Ramos (cell line): ENCODE measurements at regions not wholly inside any gene's neighbourhood (a gene's known extent, or its start where the extent isn't known, plus 50 kb on each side); places are given as distances from the start of the nearest gene placed in this dataset.

Experiments
- in situ Hi-C: fragments of 300-500 bp; cut with MboI; formaldehyde crosslinking; loops from one replicate; pipeline ENCODE4 v1.14.3; 2022; ENCODE audit warnings: low sequenced_read_pairs; ENCODE audit not compliant: unreplicated experiment

DNA sequence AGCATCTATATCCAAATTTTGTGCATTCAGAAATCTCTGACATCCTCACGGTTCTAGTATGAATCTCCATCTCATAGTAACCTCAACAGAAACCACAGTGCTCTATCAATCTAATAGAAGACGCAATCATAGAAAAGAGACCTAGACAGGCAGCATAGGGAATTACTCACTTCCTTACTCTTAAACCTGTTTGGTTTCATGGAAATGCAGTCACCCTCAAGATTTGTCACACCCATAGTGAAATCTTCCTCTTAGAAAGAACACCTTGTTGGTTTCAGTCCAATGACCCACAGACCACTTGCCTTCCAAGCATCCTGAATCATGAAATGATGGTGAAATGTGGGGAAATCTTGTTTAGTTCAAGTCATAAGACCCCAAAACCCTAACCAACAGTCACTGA lies 166.1 kb upstream of the PRDM1 start:
- in situ Hi-C loops = no loop called here

- in situ Hi-C loops = no loop called here
Measured at GRCh38 chr6:105917038-105917695, 169.0 kb upstream of the PRDM1 start.

DNA sequence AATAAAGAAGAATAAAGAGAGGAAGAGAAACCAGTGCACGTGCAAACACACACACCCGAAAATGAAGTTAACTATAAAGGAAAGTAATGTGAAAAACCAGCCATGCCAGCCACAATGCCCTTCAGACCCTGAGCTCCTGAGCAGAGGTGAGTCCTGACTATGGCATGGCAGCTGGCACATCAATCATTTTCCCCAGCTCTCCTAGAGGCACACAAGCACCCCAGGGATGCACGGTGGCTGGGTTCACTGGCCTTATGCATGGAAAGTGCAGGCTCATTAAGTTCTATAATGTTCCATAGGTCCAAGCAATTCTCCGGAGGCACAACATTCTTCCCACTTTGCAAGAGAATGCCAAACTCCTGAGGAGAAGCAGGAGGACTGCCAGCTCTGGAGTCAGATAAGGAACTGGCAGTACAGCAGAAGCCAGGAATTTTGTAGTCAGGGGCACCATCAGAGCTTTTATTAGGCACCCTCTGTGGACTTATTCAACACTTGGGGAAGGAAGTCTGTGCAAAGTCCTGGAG lies 175.0 kb upstream of the PRDM1 start:
- in situ Hi-C loops = no loop called here

- in situ Hi-C loops = no loop called here
Measured at GRCh38 chr6:105909106-105909505, 177.0 kb upstream of the PRDM1 start.

- in situ Hi-C loops = no loop called here
Measured at GRCh38 chr6:105907991-105908390, 178.1 kb upstream of the PRDM1 start.

DNA sequence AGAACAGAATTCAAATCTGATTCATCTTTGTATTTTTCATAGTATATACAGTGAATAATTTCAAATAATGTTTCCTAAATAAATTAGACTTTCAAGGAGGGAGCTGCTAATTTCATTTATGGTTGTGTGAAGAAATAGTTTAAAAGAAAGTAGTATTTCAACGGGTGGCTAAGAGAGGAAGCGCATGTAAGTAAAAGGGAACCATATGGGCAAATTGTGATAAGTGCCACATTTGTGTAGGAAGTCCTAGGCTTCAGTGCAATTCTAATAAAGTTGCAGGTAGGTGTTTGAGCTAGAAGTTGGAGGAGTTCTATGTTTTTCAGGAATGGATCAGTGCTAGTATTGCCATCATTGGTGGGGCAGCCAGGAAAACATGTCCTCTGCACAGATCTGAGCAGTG lies 178.8 kb upstream of the PRDM1 start:
- in situ Hi-C loops = no loop called here

DNA sequence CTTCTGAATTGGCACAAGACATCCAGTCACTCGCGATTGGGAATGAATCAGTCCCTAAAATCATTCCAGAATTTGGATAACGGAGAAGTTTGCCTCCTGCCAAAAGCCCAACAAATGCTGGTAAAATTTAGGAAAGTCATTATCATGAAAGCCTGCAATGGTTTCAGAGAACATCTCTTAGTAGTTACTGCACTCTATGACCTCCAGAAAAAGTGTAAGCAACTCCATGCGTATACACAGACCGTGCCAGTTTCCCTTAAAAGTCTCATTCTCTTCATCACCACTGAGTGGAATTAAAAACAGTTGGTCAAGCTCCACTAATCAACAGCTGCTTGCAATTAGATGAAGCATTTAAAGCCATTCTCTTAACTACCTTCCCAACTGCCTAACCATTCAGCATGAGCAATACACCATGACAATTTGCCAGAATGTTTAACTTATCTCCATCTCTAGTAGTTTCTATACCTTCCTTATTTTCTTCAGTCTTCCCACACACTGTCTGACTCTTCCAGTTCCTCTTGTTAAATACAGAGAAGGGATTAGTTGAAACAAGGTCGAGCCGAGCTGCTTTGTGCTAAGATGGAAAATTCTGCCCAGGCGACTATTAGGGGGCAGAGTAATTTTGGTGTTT lies 183.6 kb upstream of the PRDM1 start:
- in situ Hi-C loops = no loop called here

DNA sequence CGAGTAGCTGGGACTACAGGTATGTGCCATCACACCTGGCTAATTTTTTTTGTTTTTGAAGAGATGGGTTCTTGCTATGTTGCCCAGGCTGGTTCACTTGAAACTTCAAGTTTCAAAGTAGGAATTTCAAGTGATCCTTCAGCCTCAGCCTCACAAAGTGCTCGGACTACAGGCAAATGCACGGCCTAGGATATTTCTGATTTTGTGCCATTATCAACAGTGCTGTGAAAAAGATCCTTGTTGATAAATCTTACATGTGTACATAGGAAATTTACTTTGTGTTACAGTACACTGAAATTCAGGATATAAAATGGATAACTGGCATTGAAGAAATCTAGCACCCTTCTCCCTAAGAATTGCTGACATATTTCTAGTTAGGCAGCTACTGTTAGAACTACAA lies 184.6 kb upstream of the PRDM1 start:
- in situ Hi-C loops = no loop called here

DNA sequence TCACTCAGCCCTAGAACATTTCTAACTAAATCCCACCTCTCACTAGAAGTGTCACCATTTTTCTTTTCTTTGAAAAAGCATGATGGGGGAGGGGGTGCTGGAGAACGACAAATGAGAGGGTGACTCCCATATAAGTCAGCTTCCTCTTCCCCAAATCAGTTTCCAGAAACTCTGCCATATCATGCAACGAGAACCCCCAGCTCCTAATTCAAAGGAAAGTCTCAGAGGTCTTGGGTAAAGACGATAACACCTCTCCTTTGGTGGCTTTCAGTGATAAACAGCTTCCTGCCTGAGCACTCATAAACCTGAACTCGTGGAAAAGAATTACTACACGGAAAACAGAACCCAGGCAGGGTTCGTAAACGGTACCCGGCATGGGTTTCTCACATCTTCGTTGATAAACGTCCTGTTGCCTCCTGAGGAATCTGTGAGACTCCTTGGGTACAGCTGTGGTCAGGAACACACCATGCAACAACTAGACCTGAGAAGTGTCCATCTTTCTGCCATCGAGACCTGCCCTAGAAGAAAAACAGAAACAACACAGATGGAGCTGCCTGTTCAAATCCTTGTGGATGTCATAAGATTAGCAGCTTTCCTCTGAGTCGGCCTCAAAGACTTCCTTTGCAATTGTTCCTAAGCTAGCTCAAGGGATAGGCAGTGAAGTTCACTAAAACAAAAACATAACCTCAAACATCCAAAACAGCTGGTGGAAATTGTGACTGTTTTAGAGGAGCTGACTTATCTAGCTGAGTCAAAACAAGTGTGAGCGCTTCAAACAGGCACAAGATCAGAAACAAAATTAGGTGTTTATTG lies 185.8 kb upstream of the PRDM1 start:
- in situ Hi-C loops = no loop called here

GRCh38 chr6:105898286-105898685 lies 187.8 kb upstream of the PRDM1 start:
- in situ Hi-C loops = no loop called here

GRCh38 chr6:105897131-105897530 lies 189.0 kb upstream of the PRDM1 start:
- in situ Hi-C loops = no loop called here

GRCh38 chr6:105896821-105897095 lies 189.4 kb upstream of the PRDM1 start:
- in situ Hi-C loops = no loop called here

DNA sequence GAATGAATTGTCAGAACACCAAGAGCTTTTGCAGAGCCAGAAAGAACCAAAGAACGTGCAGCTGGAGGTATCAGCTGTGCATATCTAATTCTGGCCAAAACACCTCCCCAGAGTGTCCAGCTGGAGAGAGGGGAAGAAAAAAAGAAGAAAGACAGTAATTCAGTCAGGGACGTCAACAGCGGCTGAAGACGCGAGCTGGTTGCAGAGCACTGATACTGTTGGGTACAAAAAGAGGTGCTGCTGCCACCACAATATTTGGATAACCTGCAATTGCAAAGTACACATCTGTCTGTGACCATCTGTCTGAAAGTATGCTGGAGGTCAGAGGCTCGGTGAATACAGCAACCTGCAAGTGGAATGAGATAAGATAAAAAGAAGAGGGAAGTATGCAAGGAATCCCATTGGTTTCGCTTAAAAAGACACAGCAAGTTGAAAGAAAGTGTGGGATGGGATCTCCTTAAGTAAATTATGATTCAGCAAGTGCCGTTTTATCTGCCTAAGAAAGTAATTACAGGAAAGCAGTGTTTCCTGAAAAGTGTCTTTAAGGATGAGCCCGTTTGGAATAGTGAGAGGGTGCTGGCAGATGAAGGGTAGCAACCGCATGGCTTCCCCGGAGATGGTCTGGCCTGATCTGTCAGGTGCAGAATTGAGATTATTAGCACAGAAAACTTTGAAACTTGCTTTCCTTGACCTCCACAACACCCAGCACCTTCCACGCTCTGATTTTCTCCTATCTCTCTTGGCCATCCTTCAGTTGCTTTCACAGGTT lies 189.9 kb upstream of the PRDM1 start:
- in situ Hi-C loops = no loop called here

GRCh38 chr6:105894556-105894955 lies 191.6 kb upstream of the PRDM1 start:
- in situ Hi-C loops = no loop called here

GRCh38 chr6:105893741-105894140 lies 192.4 kb upstream of the PRDM1 start:
- in situ Hi-C loops = no loop called here

GRCh38 chr6:105892577-105893262 lies 193.4 kb upstream of the PRDM1 start:
- in situ Hi-C loops = no loop called here

- in situ Hi-C loops = no loop called here
Measured at GRCh38 chr6:105890521-105891244, 195.5 kb upstream of the PRDM1 start.

GRCh38 chr6:105889902-105890301 lies 196.2 kb upstream of the PRDM1 start:
- in situ Hi-C loops = no loop called here

DNA sequence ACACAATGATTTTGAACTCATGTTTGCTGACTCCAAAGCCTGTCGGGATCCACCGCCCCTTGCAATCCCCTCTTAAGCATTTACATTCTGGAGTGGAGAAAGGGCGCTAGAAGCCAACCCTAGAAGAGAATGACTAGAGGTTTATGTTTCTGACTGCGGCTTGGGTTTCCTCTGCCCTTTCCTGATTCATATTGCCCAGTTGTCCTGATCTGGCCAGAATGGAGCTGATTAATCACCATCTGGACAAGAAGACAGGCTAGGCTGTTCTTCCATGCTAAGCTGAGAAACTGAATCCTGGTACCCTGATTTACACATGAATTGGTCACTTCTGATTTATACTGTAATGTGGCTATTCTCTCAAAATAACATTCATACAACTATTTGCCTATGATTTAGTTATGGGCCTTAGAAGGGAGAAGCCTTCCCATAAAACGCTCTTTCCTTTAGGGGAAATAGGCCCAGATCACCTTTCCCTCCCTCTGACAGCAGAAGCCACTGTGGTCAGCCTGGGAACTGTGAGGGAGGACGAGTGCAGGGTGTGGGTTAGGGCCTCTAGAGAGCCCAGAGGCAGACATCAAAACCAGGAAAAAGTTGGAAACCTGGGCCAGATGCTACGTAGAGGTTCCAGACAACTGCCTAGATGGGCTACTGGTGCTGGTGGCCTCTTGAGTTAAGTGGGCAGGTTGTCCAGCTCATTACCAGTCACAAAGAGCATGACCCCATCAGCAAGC lies 199.2 kb upstream of the PRDM1 start:
- in situ Hi-C loops = no loop called here
